ENCODE measurements at regions not wholly inside any gene's neighbourhood (a gene's known extent, or its start where the extent isn't known, plus 50 kb on each side); places are given as distances from the start of the nearest gene placed in this dataset.

- WGBS, 3 donors = 82 to 87% (median 83%) methylated on average over 7 of the region's 7 CpGs
- H3K27me3 ChIP-seq (ENCODE audit: insufficient read depth in 3 of 3, low read length in 2 of 3) = no peaks in the 10 kb centered on the region
- H3K9me3 ChIP-seq = no peaks in the 10 kb centered on the region
- no peak for ATAC-seq
- intact Hi-C loops (cut with DNase I) = no loop called here
- no peaks in the 10 kb centered on the region for H3K36me3 ChIP-seq (ENCODE audit: insufficient read depth in 1 of 2, low read depth in 1 of 2)
- peaks cover 4% of the 10 kb centered on the region for H3K4me1 ChIP-seq
- no peak for TF ChIP-seq CTCF (IDR thresholded peaks at IDR 0.05)
- H3K27ac ChIP-seq = no peak overlapping the region
- no peak overlapping the region for H3K4me3 ChIP-seq
- DNase-seq = no peak
Observed at GRCh38 chr1:234554218-234554697, 55.7 kb downstream of the IRF2BP2 start.

- 77 to 79% (median 78%) methylated on average over 21 of the region's 21 CpGs for WGBS, 3 donors
- Histone ChIP-seq H3K4me1 (no peaks in the 10 kb centered on the region), H3K27me3 (ENCODE audit: insufficient read depth in 3 of 3, low read length in 2 of 3) (no peaks in the 10 kb centered on the region), H3K36me3 (ENCODE audit: insufficient read depth in 1 of 2, low read depth in 1 of 2) (no peaks in the 10 kb centered on the region), H3K4me3 (no peak overlapping the region), H3K9me3 (no peaks in the 10 kb centered on the region), H3K27ac (no peak overlapping the region)
- no peak for DNase-seq
- no peak for ATAC-seq
- TF ChIP-seq CTCF (IDR thresholded peaks at IDR 0.05) = no peak
- intact Hi-C loops (cut with DNase I) = no loop called here
Observed at GRCh38 chr1:234553240-234554188, 56.5 kb downstream of the IRF2BP2 start.

GRCh38 chr1:234551032-234551378 lies 59.0 kb downstream of the IRF2BP2 start:
- H3K36me3 ChIP-seq (ENCODE audit: insufficient read depth in 1 of 2, low read depth in 1 of 2) = no peaks in the 10 kb centered on the region
- TF ChIP-seq CTCF (IDR thresholded peaks at IDR 0.05) = no peak
- DNase-seq (no peak), ATAC-seq (no peak)
- H3K9me3 ChIP-seq = no peaks in the 10 kb centered on the region
- H3K4me1 ChIP-seq = peaks cover 5% of the 10 kb centered on the region
- H3K4me3 ChIP-seq = no peak overlapping the region
- intact Hi-C loops (cut with DNase I) = no loop called here
- H3K27ac ChIP-seq = no peak overlapping the region
- no peaks in the 10 kb centered on the region for H3K27me3 ChIP-seq (ENCODE audit: insufficient read depth in 3 of 3, low read length in 2 of 3)
- 82 to 91% (median 83%) methylated on average over 6 of the region's 6 CpGs for WGBS, 3 donors

- intact Hi-C loops (cut with DNase I) = no loop called here
- ATAC-seq (no peak), DNase-seq (no peak)
- Histone ChIP-seq H3K36me3 (ENCODE audit: insufficient read depth in 1 of 2, low read depth in 1 of 2) (no peaks in the 10 kb centered on the region), H3K27me3 (ENCODE audit: insufficient read depth in 3 of 3, low read length in 2 of 3) (no peaks in the 10 kb centered on the region), H3K27ac (no peak overlapping the region), H3K4me3 (no peak overlapping the region), H3K9me3 (no peaks in the 10 kb centered on the region), H3K4me1 (peaks cover 10% of the 10 kb centered on the region)
- 75 to 88% (median 82%) methylated on average over 16 of the region's 16 CpGs for WGBS, 3 donors
- TF ChIP-seq CTCF (IDR thresholded peaks at IDR 0.05) = no peak
Observed at GRCh38 chr1:234550341-234551031, 59.5 kb downstream of the IRF2BP2 start.
